ENCODE measurements at regions not wholly inside any gene's neighbourhood (a gene's known extent, or its start where the extent isn't known, plus 50 kb on each side); places are given as distances from the start of the nearest gene placed in this dataset.

- DNase-seq (ENCODE audit: insufficient read length, low spot score) (no peak), FAIRE-seq (no peak)
These were observed 297.1 kb downstream of the SATB1 start for GRCh38 chr3:18127859-18128681.

GRCh38 chr3:18127174-18127858, 297.8 kb downstream of the SATB1 start:
- no peak for DNase-seq (ENCODE audit: insufficient read length, low spot score)
- no peak for FAIRE-seq

DNA sequence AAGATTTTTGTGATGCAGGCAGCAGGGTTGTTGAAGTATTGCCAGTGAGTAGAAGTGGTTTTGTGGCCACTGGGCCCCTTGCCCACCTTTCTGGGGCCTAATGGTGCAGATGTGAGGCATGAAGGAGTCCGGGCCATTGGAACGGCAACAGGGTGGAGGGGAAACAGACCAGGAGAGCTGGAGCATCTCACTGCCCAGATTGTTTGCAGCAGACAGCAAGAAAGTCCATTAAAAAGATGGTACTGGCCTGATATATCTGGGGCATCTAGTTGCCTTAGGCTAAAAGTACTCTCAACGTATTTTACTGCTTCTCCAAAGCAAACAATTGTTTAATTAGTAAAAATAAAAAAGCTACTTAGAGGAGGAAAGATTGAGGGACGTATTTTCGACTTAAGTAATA, 298.4 kb downstream of the SATB1 start:
- DNase-seq (ENCODE audit: insufficient read length, low spot score) (no peak), FAIRE-seq (no peak)

DNA sequence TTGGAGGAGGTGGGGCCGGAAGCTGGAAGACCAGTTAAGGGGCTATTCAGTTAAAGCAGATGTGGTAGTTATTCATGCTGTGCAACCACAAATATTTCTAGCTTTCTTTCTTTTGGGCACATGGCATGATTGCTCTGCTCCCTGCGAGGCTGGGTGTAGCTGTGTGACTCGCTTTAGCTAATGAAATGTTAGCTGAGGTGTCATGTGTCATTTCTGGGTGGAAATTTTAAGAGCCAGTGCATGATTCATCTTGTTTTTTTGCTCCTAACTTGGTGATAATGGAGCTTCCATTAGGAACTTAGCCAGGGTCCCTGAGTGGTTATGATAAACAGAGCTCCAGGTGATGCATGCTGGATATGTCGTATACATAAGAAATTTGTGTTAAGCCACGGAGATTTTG, 300.6 kb downstream of the SATB1 start:
- FAIRE-seq = no peak
- DNase-seq (ENCODE audit: insufficient read length, low spot score) = peak; percentile 29

- DNase-seq (ENCODE audit: insufficient read length, low spot score) (no peak), FAIRE-seq (no peak)
These were observed 302.9 kb downstream of the SATB1 start for GRCh38 chr3:18122264-18122663.

GRCh38 chr3:18121020-18121419, 304.1 kb downstream of the SATB1 start:
- DNase-seq (ENCODE audit: insufficient read length, low spot score) (no peak), FAIRE-seq (no peak)

DNA sequence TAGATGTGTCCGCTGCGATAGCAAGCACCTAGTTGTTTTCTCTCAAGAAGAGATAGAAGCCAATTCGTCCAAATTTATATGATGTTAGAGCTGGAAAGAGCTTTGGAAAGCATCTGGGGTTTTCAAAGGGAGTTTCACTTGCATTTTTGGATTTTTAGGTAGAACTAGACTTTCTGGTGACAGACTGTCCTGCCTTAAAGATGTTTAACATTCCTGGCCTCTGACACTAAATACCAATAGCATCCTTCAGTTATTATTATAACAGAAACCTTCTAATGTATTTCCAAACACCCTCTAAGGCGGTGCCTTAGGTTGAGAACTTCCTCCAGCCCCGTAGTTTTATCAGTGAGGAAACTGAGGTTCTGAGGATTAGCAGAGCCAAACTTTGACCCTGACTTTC, 305.3 kb downstream of the SATB1 start:
- no peak for FAIRE-seq
- no peak for DNase-seq (ENCODE audit: insufficient read length, low spot score)

DNA sequence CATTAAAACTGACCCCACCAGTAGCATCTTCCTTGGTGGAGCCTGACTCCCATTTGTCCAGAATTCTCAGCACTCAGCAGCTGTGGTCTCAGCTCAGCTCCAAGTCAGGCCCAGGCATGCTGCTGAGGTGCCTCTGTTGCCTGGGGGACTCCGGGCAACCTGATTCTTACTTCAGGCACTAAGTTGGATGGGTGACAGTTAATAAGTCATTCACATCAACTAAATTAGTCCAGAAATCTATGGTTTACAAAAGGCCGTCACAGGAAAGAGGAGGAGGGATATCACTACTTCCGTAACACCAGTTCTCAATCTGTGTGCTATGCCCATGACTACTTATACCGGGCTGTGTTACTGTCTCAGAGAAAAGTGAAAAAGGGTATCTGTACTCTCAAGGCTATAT, 310.2 kb downstream of the SATB1 start:
- FAIRE-seq (no peak), DNase-seq (ENCODE audit: insufficient read length, low spot score) (no peak)

- no peak for DNase-seq (ENCODE audit: insufficient read length, low spot score)
- no peak for FAIRE-seq
These were observed 311.7 kb downstream of the SATB1 start for GRCh38 chr3:18113417-18113816.

- no peak for FAIRE-seq
- DNase-seq (ENCODE audit: insufficient read length, low spot score) = no peak
These were observed 312.3 kb downstream of the SATB1 start for GRCh38 chr3:18112674-18113375.

DNA sequence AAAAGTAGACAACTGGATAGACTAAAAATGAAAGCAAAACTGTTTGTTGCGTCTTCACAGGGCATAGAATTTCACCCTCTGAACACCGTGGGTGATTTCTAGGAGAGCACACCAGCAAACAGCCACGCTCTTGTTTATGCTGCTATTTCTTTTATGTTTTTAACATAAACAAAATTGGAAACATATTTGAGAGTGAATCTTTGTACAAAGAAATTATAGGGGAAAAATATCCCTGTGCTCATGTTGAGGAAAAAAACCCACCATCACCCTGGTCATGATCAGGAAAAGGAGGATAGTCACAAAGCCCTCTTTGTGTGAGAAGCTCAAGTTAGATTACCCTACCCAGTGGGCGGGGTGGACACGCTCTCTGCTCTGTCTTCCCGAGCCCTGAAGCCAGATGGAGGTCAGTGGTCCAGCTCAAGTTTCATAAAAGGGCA, 313.3 kb downstream of the SATB1 start:
- no peak for FAIRE-seq
- DNase-seq (ENCODE audit: insufficient read length, low spot score) = peak; percentile 18

DNA sequence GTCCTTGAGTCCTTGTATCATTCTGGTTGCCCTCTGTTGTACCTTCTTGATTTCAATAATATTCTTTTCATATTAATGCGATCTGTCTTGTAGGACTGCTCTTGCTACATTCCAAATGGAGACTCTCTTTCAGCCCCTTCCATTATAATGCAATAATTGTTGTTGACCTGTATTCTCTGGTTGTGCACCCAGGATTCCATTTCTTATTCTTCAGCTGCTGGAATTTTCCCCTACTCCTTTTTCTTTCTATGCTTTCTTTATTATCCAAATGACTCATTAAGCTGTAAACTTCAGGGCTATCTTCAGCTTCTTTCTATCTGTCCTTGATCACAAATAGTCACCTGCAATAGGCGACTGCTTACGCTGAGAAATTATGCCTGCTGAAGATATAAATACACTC, 321.5 kb downstream of the SATB1 start:
- DNase-seq (ENCODE audit: insufficient read length, low spot score) = no peak
- FAIRE-seq = no peak

DNA sequence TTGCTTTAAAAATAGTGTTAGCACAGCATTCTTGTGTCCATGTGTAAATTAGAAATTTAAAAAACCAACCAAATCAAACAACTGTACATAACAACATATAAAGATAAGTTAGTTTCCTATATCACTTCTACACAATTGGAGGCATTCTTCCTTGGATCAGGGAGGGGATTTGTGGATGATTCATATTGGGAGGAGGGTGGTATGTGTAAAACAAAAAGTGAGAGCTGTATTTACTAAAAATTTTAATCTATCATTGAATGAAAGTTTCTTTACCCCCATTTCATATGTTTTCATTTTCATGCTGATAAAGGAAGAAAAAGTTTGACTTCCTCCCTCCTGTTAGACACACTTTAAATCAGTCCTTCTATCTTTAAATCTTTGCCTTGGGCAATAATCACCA, 325.0 kb downstream of the SATB1 start:
- no peak for FAIRE-seq
- DNase-seq (ENCODE audit: insufficient read length, low spot score) = no peak

- FAIRE-seq (no peak), DNase-seq (ENCODE audit: insufficient read length, low spot score) (no peak)
These were observed 325.5 kb downstream of the SATB1 start for GRCh38 chr3:18099611-18100010.

- FAIRE-seq (no peak), DNase-seq (ENCODE audit: insufficient read length, low spot score) (peak; percentile 61)
These were observed 326.1 kb downstream of the SATB1 start for GRCh38 chr3:18098960-18099587.

DNA sequence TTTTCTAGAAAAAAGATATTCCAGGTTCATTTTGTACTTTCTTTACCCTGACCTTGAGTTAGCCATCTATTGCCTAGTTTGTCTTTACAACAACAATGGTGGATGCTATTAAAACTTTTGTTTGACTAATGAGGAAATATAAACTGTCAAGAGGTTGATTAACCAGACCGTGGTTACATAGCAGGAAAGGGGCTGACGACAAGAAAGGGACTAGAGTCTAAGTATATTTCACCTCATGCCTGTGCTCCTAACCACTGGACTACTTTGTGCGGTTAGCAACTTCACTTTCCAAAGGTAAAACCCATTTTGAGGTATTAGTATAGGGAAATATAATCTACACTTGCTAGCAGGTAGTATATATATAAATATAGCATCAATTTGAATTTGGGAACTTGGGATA, 327.1 kb downstream of the SATB1 start:
- no peak for DNase-seq (ENCODE audit: insufficient read length, low spot score)
- no peak for FAIRE-seq

DNA sequence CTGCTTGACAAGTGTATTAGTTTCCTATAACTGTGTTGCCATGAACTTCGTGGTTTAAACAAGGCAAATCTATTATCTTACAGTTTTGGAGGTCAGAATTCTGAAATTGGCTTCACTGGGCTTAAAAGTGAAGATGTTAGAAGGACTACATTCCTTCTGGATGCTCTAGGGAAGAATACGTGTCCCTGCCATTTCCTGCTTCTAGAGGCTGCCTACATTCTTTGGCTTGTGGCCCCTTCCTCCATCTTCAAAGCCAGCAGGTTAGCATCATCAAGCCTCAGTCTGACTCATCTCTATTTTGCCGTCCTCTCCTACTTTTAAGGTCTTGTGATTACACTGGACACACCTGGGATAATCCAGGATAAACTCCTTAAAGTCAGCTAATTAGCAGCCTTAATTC, 327.7 kb downstream of the SATB1 start:
- DNase-seq (ENCODE audit: insufficient read length, low spot score) (no peak), FAIRE-seq (no peak)

- FAIRE-seq = no peak
- no peak for DNase-seq (ENCODE audit: insufficient read length, low spot score)
These were observed 332.4 kb downstream of the SATB1 start for GRCh38 chr3:18092726-18093125.

GRCh38 chr3:18090377-18090776, 334.8 kb downstream of the SATB1 start:
- no peak for FAIRE-seq
- DNase-seq (ENCODE audit: insufficient read length, low spot score) = no peak

GRCh38 chr3:18087988-18088387, 337.2 kb downstream of the SATB1 start:
- FAIRE-seq (no peak), DNase-seq (ENCODE audit: insufficient read length, low spot score) (no peak)

DNA sequence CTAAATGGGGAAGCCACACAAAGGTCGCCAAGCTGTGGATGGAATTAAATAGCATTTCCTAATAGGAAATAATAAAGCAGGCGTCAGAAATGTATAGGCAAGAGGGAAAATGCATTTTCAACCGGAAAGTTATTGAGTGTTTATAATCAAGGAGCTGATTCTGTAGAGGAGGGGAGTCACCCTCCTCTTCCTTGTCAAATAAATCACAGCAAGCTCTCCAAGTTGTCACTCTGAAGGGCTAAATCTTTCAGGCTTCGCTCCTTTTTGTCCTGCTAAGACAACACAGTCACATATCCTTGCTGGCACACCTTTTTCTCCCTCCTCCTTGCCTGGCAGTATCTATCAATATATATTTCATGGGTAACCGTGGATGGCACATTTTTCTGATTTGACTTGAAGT, 338.4 kb downstream of the SATB1 start:
- DNase-seq (ENCODE audit: insufficient read length, low spot score) (no peak), FAIRE-seq (no peak)
